Astrocyte (in vitro differentiated cells and primary cell): ENCODE measurements at regions not wholly inside any gene's neighbourhood (a gene's known extent, or its start where the extent isn't known, plus 50 kb on each side); places are given as distances from the start of the nearest gene placed in this dataset.

Experiments
- CTCF ChIP-seq: IDR thresholded peaks from 2 replicates; pipeline ENCODE4 v1.5.1; 2011; ENCODE audit warnings: low read depth, mild to moderate bottlenecking, inconsistent platforms, low read length, moderate library complexity; ENCODE audit not compliant: insufficient read depth
- EZH2 ChIP-seq: IDR thresholded peaks from 2 replicates; pipeline ENCODE4 v1.6.1; 2012; ENCODE audit warnings: mild to moderate bottlenecking, low read length, inconsistent platforms; ENCODE audit not compliant: insufficient read depth

- no peak for TF ChIP-seq CTCF
- TF ChIP-seq EZH2 = no peak
These were observed 379.0 kb downstream of the EPHA7 start for GRCh38 chr6:93040375-93040774.
